ENCODE measurements at regions not wholly inside any gene's neighbourhood (a gene's known extent, or its start where the extent isn't known, plus 50 kb on each side); places are given as distances from the start of the nearest gene placed in this dataset.
"Not testable (repeated sequence)": the region's sequence is repeated elsewhere in the genome, so short reads cannot be mapped to it uniquely, and the experiment has no call there.

DNA sequence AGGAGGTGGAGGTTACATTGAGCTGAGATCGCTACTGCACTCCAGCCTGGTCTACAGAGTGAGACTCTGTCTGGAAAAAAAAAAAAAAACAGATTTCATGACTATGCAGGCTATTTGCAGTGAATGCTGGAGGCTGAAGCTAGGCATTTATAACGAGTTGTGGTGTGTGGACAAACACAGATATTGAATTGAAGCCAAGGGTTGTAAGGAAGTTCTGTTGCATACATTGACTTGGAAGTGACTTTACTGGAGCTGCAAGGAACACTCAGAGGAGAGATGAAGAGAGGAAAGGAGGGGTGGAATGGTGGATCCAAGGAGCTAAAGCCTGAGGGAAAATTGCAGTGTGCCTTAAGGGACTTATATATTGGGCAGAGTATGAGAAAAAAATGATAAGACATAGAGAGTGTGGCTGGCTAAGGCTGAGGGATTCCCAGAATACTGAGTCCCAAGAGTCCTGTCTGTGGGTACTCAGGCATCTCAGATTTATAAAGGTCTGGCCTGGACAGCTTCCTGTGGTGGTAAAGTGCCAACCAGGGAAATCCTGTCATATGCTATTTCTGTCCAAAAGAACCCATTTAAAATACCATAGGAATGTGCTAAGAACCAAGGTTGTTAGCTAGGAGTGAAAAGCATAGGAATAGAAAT, 87.8 kb upstream of the GUCY1A1 start:
- no peak overlapping the region for H3K4me3 ChIP-seq (ENCODE audit: low read depth, low read length)
- TF ChIP-seq CTCF (IDR thresholded peaks at IDR 0.05; ENCODE audit: low read depth, low read length), result no peak

DNA sequence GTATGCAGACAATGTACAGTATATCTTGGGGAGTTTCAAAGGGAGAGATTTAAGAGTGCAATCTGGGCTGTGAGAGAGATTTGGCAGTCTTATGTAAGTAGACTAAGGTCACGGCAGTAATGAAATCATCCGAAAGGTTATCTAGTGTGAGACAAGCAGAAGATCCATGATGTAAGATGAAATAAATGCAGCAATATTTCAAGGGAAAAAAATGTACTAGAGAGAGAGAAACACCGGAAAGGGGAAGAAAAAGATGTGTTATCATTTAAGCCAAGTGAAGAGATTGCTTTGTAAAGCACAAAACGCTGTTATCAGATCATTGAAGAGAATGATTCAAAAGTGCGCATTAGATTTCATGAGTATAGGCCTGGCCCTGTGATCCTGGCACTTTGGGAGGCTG, 88.4 kb upstream of the GUCY1A1 start:
- no peak for TF ChIP-seq CTCF (IDR thresholded peaks at IDR 0.05; ENCODE audit: low read depth, low read length)
- H3K4me3 ChIP-seq (ENCODE audit: low read depth, low read length), result no peak overlapping the region

DNA sequence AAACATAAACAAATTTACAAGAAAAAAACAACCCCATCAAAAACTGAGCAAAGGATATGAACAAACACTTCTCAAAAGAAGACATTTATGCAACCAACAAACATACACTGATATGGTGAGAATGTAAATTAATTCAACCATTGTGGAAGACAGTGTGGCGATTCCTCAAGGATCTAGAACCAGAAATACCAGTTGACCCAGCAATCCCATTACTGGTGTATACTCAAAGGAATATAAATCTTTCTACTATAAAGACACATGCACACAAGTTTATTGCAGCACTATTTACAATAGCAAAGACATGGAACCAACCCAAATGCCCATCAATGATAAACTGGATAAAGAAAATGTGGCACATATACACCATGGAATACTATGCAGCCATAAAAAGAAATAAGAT, 92.3 kb upstream of the GUCY1A1 start:
- not testable (repeated sequence) for H3K4me3 ChIP-seq (ENCODE audit: low read depth, low read length)

DNA sequence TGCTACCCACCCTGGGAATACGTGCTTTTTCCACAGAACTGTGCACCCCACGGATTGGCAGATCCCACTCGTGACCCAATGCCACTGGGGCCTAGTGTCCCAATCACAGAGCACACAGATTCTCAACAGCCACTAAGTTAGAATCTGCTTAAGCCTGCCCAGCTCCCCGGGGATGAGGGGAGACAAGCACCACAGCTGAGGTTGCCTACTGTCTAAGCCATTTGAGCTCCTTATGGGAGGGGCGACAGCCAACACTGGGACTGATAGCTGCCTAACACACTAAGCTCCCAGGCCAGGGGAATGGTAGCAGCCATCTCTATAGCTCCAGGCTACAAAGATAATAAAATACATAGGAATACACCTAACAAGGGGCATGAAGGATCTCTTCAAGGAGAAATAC, 93.5 kb upstream of the GUCY1A1 start:
- H3K4me3 ChIP-seq (ENCODE audit: low read depth, low read length), result no peak overlapping the region
- no peak for TF ChIP-seq CTCF (IDR thresholded peaks at IDR 0.05; ENCODE audit: low read depth, low read length)

DNA sequence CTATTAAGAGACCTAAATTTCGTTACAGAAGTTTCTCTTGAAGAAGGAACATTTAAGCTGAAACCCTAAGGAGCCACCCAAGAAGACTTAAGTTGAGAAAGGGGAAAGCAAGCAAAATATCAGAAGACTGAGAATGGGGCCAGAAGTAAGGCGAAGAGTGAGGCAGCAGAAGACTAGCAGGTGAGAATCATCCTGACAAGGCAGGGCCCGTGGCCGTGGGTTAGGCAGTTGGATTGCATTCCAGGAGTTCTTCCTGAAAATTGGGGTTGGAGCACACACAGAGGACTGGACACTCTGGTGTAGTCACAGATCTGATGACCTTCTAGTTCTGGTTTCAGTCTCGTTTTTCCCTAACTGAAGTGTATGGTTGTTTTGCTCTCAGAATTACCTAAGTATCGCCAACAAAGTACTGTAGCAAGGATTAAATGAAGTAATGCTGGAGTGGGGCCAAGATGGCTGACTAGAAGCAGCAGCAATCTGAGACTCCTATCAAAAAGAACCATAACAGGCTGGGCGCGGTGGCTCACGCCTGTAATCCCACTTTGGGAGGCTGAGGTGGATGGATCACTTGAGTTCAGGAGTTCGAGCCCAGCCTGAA, 94.4 kb upstream of the GUCY1A1 start:
- TF ChIP-seq CTCF (IDR thresholded peaks at IDR 0.05; ENCODE audit: low read depth, low read length), result no peak

DNA sequence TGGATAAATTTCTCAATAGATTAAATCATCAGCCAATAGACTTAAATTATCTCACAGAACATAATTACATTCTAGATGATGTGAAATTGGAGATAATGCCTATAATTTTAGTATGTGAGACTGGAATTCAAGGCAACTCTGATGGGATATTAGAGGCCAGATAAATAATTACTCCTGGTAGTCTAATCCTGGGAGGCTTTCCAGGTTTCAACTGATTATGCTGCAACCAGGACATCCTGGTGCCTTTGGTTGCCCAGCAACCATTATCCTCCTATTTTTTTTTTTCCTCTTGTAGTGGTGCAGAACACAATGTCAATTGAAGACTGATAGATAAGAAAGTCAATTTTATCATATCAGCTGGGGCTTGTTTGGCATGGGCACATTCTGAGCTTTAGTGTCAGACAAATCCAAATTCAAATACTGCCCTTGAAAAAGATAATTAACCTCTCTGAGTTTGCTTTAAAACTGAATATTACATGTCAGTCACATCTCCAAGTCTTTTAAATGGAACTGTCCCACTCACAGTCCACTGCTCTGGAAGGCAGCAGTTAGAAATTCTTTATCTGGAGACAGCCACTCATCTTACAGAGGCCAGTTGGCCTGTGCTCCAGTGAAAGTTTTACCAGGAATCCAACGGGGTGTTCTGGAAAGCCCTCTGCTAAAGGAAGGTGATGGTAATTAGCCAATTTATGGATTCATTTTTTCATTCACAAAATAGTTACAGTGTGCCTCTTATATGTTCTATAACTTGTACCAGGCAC, 95.3 kb upstream of the GUCY1A1 start:
- H3K4me3 ChIP-seq (ENCODE audit: low read depth, low read length), result no peak overlapping the region
- no peak for TF ChIP-seq CTCF (IDR thresholded peaks at IDR 0.05; ENCODE audit: low read depth, low read length)

More for the DNA sequence above, 94.4 kb upstream of the GUCY1A1 start:
- no peak overlapping the region for H3K4me3 ChIP-seq (ENCODE audit: low read depth, low read length)

- no peak overlapping the region for H3K4me3 ChIP-seq (ENCODE audit: low read depth, low read length)
- no peak for TF ChIP-seq CTCF (IDR thresholded peaks at IDR 0.05; ENCODE audit: low read depth, low read length)
These were observed 96.0 kb upstream of the GUCY1A1 start for GRCh38 chr4:155570661-155571060.
